Tibial artery (tissue), 4 donors: ENCODE measurements at regions not wholly inside any gene's neighbourhood (a gene's known extent, or its start where the extent isn't known, plus 50 kb on each side); places are given as distances from the start of the nearest gene placed in this dataset.

Source experiments
- DNase-seq, 2 donors: peaks; one replicate each; pipeline ENCODE4 v3.0.0-alpha.2; 2019
- H3K27ac ChIP-seq, 2 donors: fragments of 200-600 bp; sonication (generic) in 1 of 2; 1 replicate in 1 of 2; 2 replicates in 1 of 2; pipeline ENCODE4 v1.5.1; 2018 to 2019; ENCODE audit warnings: mild to moderate bottlenecking in 1 of 2
- H3K27me3 ChIP-seq, 2 donors: fragments of 200-600 bp; sonication (generic) in 1 of 2; one replicate each; pipeline versions ENCODE4 v1.5.1 to v1.6.0; 2016 to 2019
- H3K36me3 ChIP-seq, 3 donors: fragments of 200-600 bp; sonication (generic) in 2 of 3; one replicate each; pipeline ENCODE4 v1.5.1; 2016 to 2019; ENCODE audit warnings: mild to moderate bottlenecking in 2 of 3
- H3K4me1 ChIP-seq, 4 donors: fragments of 200-600 bp; sonication (generic) in 2 of 4; 1 replicate in 3 of 4; 2 replicates in 1 of 4; pipeline ENCODE4 v1.5.1; 2016 to 2019
- H3K4me3 ChIP-seq, 2 donors: fragments of 200-600 bp; sonication (generic) in 1 of 2; 1 replicate in 1 of 2; 2 replicates in 1 of 2; pipeline ENCODE4 v1.5.1; 2018 to 2019; ENCODE audit warnings: mild to moderate bottlenecking in 2 of 2
- H3K9me3 ChIP-seq, 3 donors: fragments of 200-600 bp; sonication (generic) in 1 of 3; one replicate each; pipeline ENCODE4 v1.5.1; 2016 to 2019
- intact Hi-C: fragments of 100-400 bp; cut with DNase I; formaldehyde crosslinking; loops from one replicate; pipeline ENCODE4 v1.15.0; 2023; ENCODE audit warnings: low total_unique reads
- TF ChIP-seq, protein P1 (sequence below), 2 experiments: fragments of 200-600 bp in 1 of 2; fragments of 450-650 bp in 1 of 2; IDR thresholded peaks; one replicate each; pipeline ENCODE4 v1.5.1; 2017 to 2019; ENCODE audit warnings: antibody characterized with exemption in 2 of 2, mild to moderate bottlenecking in 1 of 2, moderate library complexity in 1 of 2

DNA sequence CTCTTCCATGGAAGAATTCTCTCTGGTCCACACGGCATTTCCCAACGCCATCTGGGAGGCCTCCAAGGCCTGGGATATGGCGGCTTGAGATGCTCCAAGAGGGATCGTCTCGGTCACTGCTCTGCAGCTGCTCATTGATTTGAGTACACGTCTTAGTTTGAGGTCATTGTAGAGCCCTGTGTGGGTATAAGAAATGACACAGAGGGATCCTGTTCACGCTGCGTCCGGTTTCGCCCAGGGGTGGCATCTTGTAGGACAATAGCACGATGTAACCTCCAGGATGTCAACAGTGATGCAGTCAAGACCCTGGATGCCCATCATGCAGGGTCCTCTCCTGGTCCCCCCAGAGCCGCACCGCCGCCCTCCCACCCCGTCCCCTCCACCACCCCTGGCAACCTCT, 564.6 kb downstream of the BRD1 start:
- TF ChIP-seq, protein P1, sequence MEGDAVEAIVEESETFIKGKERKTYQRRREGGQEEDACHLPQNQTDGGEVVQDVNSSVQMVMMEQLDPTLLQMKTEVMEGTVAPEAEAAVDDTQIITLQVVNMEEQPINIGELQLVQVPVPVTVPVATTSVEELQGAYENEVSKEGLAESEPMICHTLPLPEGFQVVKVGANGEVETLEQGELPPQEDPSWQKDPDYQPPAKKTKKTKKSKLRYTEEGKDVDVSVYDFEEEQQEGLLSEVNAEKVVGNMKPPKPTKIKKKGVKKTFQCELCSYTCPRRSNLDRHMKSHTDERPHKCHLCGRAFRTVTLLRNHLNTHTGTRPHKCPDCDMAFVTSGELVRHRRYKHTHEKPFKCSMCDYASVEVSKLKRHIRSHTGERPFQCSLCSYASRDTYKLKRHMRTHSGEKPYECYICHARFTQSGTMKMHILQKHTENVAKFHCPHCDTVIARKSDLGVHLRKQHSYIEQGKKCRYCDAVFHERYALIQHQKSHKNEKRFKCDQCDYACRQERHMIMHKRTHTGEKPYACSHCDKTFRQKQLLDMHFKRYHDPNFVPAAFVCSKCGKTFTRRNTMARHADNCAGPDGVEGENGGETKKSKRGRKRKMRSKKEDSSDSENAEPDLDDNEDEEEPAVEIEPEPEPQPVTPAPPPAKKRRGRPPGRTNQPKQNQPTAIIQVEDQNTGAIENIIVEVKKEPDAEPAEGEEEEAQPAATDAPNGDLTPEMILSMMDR (IDR thresholded peaks at IDR 0.05), result no peak
- DNase-seq, result peak in 1 of 2 donors; percentile 38

GRCh38 chr22:49262167-49262566, 565.5 kb downstream of the BRD1 start:
- intact Hi-C loops, result no loop called here
- Histone ChIP-seq H3K27ac (no peak overlapping the region), H3K27me3 (peaks cover 0 to 8% of the 10 kb centered on the region in 2 donors), H3K4me3 (no peak overlapping the region), H3K9me3 (no peaks in the 10 kb centered on the region), H3K4me1 (no peaks in the 10 kb centered on the region), H3K36me3 (no peaks in the 10 kb centered on the region)
- TF ChIP-seq, protein P1 (IDR thresholded peaks at IDR 0.05), result no peak
- peak; percentile 9 to 43 for DNase-seq

More for the DNA sequence above, 564.6 kb downstream of the BRD1 start:
- intact Hi-C loops, result no loop called here
- H3K27ac ChIP-seq, result no peak overlapping the region
- no peaks in the 10 kb centered on the region for H3K4me1 ChIP-seq
- H3K9me3 ChIP-seq, result no peaks in the 10 kb centered on the region
- peaks cover 0 to 13% of the 10 kb centered on the region in 2 donors for H3K27me3 ChIP-seq
- H3K36me3 ChIP-seq, result no peaks in the 10 kb centered on the region
- H3K4me3 ChIP-seq, result no peak overlapping the region

GRCh38 chr22:49261616-49262015, 566.1 kb downstream of the BRD1 start:
- Histone ChIP-seq H3K4me3 (no peak overlapping the region), H3K27me3 (peaks cover 0 to 3% of the 10 kb centered on the region in 2 donors), H3K27ac (no peak overlapping the region), H3K4me1 (no peaks in the 10 kb centered on the region), H3K36me3 (no peaks in the 10 kb centered on the region), H3K9me3 (no peaks in the 10 kb centered on the region)
- DNase-seq, result peak; percentile 4 to 43
- TF ChIP-seq, protein P1 (IDR thresholded peaks at IDR 0.05), result no peak
- intact Hi-C loops, result no loop called here

DNA sequence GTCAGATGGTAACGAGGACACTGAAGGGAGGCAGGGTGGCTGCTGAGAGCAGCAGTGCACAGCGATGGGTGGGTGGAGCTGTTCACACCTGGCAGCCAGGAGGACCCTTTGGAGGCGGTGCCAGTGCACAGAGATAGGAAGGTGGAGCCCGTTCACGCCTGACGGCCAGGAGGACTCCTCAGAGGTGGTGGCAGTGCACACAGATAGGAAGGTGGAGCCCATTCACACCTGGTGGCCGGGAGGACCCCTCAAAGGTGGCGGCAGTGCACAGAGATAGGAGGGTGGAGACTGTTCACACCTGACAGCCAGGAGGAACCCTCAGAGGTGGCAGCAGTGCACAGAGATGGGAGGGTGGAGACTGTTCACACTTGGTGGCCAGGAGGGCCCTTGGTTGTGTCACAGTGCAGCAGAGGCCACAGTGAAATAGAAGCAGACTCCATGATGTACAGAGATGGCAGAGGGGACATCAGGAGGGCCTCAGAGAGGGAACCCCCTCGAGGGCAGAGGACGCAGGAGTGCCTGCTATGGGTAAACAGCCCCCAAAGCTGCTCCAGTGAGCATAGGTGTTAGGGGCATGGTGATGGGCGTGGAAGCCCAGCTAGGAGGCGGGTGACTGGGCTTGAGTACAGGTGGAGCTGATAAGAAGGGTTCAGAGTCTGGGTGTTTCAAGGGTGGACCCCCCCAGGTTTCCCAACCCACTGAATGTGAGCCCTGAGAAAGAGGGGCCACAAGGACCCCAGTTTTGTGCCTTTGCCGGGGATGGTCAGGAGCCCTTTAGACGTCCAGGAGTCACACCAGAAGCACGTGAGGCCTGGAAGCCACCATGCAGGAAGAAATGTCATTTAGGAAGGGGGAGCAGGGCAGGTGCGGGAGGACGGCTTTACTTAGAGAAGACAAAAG, 566.7 kb downstream of the BRD1 start:
- Histone ChIP-seq H3K9me3 (no peaks in the 10 kb centered on the region), H3K27ac (no peak overlapping the region), H3K4me1 (no peaks in the 10 kb centered on the region), H3K4me3 (no peak overlapping the region), H3K36me3 (no peaks in the 10 kb centered on the region), H3K27me3 (no peaks in the 10 kb centered on the region)
- TF ChIP-seq, protein P1 (IDR thresholded peaks at IDR 0.05), result no peak
- intact Hi-C loops, result no loop called here
- DNase-seq, result peak; percentile 14 to 52

DNA sequence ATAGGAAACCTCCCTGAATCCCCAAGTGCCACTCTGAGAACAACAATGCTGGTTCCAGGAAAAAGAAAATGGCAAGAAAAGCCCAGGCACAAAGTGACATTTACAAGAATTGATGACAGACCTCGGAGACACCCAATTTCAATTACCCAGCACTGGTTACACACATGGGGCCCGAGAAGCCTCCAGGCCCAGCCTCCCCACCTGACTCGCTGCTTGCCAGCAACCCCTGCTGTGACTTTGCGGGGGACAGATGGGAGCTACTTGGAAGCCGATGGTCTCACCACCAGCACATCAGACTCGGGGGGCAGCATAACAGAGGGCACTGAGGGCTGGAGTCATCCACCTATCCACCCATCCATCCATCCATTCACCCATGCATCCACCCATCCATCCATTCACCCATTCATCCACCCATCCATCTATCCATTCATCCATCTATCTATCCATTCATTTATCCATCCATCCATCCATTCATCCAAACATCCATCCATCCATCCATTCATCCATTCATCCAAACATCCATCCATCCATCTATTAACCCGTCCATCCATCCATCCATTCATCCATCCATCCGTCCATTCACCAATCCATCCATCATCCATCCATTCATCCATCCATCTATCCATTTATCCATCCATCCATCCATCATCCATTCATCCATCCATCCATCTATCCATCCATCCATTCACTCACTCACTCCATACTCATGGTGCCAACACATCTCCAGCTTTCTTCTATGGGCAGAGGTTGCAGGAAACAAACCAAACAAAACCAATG, 567.6 kb downstream of the BRD1 start:
- peak; percentile 5 to 28 for DNase-seq
- H3K4me1 ChIP-seq, result no peaks in the 10 kb centered on the region
- no peaks in the 10 kb centered on the region for H3K36me3 ChIP-seq
- intact Hi-C loops, result no loop called here
- no peaks in the 10 kb centered on the region for H3K9me3 ChIP-seq
- no peak overlapping the region for H3K4me3 ChIP-seq
- no peak overlapping the region for H3K27ac ChIP-seq
- TF ChIP-seq, protein P1 (IDR thresholded peaks at IDR 0.05), result no peak
- peaks cover 0 to 4% of the 10 kb centered on the region in 2 donors for H3K27me3 ChIP-seq
